ENCODE measurements at regions not wholly inside any gene's neighbourhood (a gene's known extent, or its start where the extent isn't known, plus 50 kb on each side); places are given as distances from the start of the nearest gene placed in this dataset.
A peak's percentile ranks its signal among the peaks of the same experiment; 100 is the strongest.

- Histone ChIP-seq H4K20me1 (ENCODE audit: insufficient read depth, low read length) (no peaks in the 10 kb centered on the region), H3K4me3 (ENCODE audit: low read depth in 1 of 2, low read length in 2 of 2) (no peak overlapping the region), H3K9me3 (ENCODE audit: insufficient read depth, low read length, severe bottlenecking) (no peaks in the 10 kb centered on the region), H3K79me2 (ENCODE audit: insufficient read depth, low read length) (no peaks in the 10 kb centered on the region), H3K36me3 (ENCODE audit: insufficient read depth, low read length) (no peaks in the 10 kb centered on the region), H3K9ac (ENCODE audit: low read depth, low read length) (no peak overlapping the region), H3K27me3 (ENCODE audit: insufficient read depth, low read length, poor library complexity) (no peaks in the 10 kb centered on the region), H3K27ac (ENCODE audit: low read length) (no peak overlapping the region), H3K4me1 (ENCODE audit: insufficient read depth, low read length) (peaks cover 3% of the 10 kb centered on the region; the same call in 1 of the 2 replicates), H3K4me2 (ENCODE audit: insufficient read depth, low read length) (peak overlapping the region; percentile 30; the same call in 1 of the 2 replicates), H2AFZ (ENCODE audit: low read depth, low read length) (peak overlapping the region; percentile 71)
- DNase-seq (peak; percentile 18), ATAC-seq (ENCODE audit: insufficient read depth, low read depth) (peak; percentile 66; the same call in 2 of the 3 replicates)
- TF ChIP-seq EZH2 (IDR thresholded peaks at IDR 0.05; ENCODE audit: borderline replicate concordance, low read depth, low read length, severe bottlenecking) (no peak), CTCF (IDR thresholded peaks at IDR 0.05; ENCODE audit: borderline replicate concordance, extremely low read depth, low read length, poor library complexity, severe bottlenecking) (no peak)
Observed at GRCh38 chr14:86838363-86838762, 1154.6 kb downstream of the GALC start.

GRCh38 chr14:86826661-86827060 lies 1166.3 kb downstream of the GALC start:
- Histone ChIP-seq H3K27ac (ENCODE audit: low read length) (no peak overlapping the region), H4K20me1 (ENCODE audit: insufficient read depth, low read length) (no peaks in the 10 kb centered on the region), H3K4me2 (ENCODE audit: insufficient read depth, low read length) (no peak overlapping the region), H2AFZ (ENCODE audit: low read depth, low read length) (no peak overlapping the region), H3K79me2 (ENCODE audit: insufficient read depth, low read length) (no peaks in the 10 kb centered on the region), H3K9me3 (ENCODE audit: insufficient read depth, low read length, severe bottlenecking) (no peaks in the 10 kb centered on the region), H3K27me3 (ENCODE audit: insufficient read depth, low read length, poor library complexity) (no peaks in the 10 kb centered on the region), H3K4me3 (ENCODE audit: low read depth in 1 of 2, low read length in 2 of 2) (no peak overlapping the region), H3K9ac (ENCODE audit: low read depth, low read length) (no peak overlapping the region), H3K4me1 (ENCODE audit: insufficient read depth, low read length) (no peaks in the 10 kb centered on the region), H3K36me3 (ENCODE audit: insufficient read depth, low read length) (no peaks in the 10 kb centered on the region)
- TF ChIP-seq EZH2 (IDR thresholded peaks at IDR 0.05; ENCODE audit: borderline replicate concordance, low read depth, low read length, severe bottlenecking), result no peak
- no peak for TF ChIP-seq CTCF (IDR thresholded peaks at IDR 0.05; ENCODE audit: borderline replicate concordance, extremely low read depth, low read length, poor library complexity, severe bottlenecking)
- no peak for DNase-seq
- ATAC-seq (ENCODE audit: insufficient read depth, low read depth), result no peak

- no peak overlapping the region for H2AFZ ChIP-seq (ENCODE audit: low read depth, low read length)
- H3K27ac ChIP-seq (ENCODE audit: low read length), result no peak overlapping the region
- H3K27me3 ChIP-seq (ENCODE audit: insufficient read depth, low read length, poor library complexity), result no peaks in the 10 kb centered on the region
- no peaks in the 10 kb centered on the region for H3K4me1 ChIP-seq (ENCODE audit: insufficient read depth, low read length)
- H3K4me3 ChIP-seq (ENCODE audit: low read depth in 1 of 2, low read length in 2 of 2), result no peak overlapping the region
- H4K20me1 ChIP-seq (ENCODE audit: insufficient read depth, low read length), result no peaks in the 10 kb centered on the region
- TF ChIP-seq EZH2 (IDR thresholded peaks at IDR 0.05; ENCODE audit: borderline replicate concordance, low read depth, low read length, severe bottlenecking) (no peak), CTCF (IDR thresholded peaks at IDR 0.05; ENCODE audit: borderline replicate concordance, extremely low read depth, low read length, poor library complexity, severe bottlenecking) (no peak)
- H3K36me3 ChIP-seq (ENCODE audit: insufficient read depth, low read length), result no peaks in the 10 kb centered on the region
- no peak overlapping the region for H3K4me2 ChIP-seq (ENCODE audit: insufficient read depth, low read length)
- ATAC-seq (ENCODE audit: insufficient read depth, low read depth) (no peak), DNase-seq (no peak)
- no peaks in the 10 kb centered on the region for H3K79me2 ChIP-seq (ENCODE audit: insufficient read depth, low read length)
- H3K9me3 ChIP-seq (ENCODE audit: insufficient read depth, low read length, severe bottlenecking), result no peaks in the 10 kb centered on the region
- no peak overlapping the region for H3K9ac ChIP-seq (ENCODE audit: low read depth, low read length)
Observed at GRCh38 chr14:86824167-86824566, 1168.8 kb downstream of the GALC start.

- Histone ChIP-seq H3K9ac (ENCODE audit: low read depth, low read length) (no peak overlapping the region), H3K4me3 (ENCODE audit: low read depth in 1 of 2, low read length in 2 of 2) (no peak overlapping the region), H4K20me1 (ENCODE audit: insufficient read depth, low read length) (no peaks in the 10 kb centered on the region), H3K36me3 (ENCODE audit: insufficient read depth, low read length) (no peaks in the 10 kb centered on the region), H3K79me2 (ENCODE audit: insufficient read depth, low read length) (no peaks in the 10 kb centered on the region), H3K4me1 (ENCODE audit: insufficient read depth, low read length) (no peaks in the 10 kb centered on the region), H3K9me3 (ENCODE audit: insufficient read depth, low read length, severe bottlenecking) (no peaks in the 10 kb centered on the region), H3K27ac (ENCODE audit: low read length) (no peak overlapping the region), H2AFZ (ENCODE audit: low read depth, low read length) (no peak overlapping the region), H3K27me3 (ENCODE audit: insufficient read depth, low read length, poor library complexity) (no peaks in the 10 kb centered on the region), H3K4me2 (ENCODE audit: insufficient read depth, low read length) (no peak overlapping the region)
- TF ChIP-seq EZH2 (IDR thresholded peaks at IDR 0.05; ENCODE audit: borderline replicate concordance, low read depth, low read length, severe bottlenecking), result no peak
- no peak for TF ChIP-seq CTCF (IDR thresholded peaks at IDR 0.05; ENCODE audit: borderline replicate concordance, extremely low read depth, low read length, poor library complexity, severe bottlenecking)
- no peak for ATAC-seq (ENCODE audit: insufficient read depth, low read depth)
- no peak for DNase-seq
Observed at GRCh38 chr14:86823581-86823980, 1169.4 kb downstream of the GALC start.
